ENCODE measurements at regions not wholly inside any gene's neighbourhood (a gene's known extent, or its start where the extent isn't known, plus 50 kb on each side); places are given as distances from the start of the nearest gene placed in this dataset.

- intact Hi-C loops (cut with micrococcal nuclease) (no loop called here), dilution Hi-C loops (cut with HindIII; ENCODE audit: low sequenced_read_pairs, unreplicated experiment) (no loop called here)
Observed at GRCh38 chr20:16145919-16146318, 427.3 kb downstream of the KIF16B start.

More at GRCh38 chr20:16145919-16146318, 427.3 kb downstream of the KIF16B start:
- H2AFZ ChIP-seq (replicated peaks; ENCODE audit: low read length, poor library complexity), result no peak overlapping the region
- H3K4me2 ChIP-seq (ENCODE audit: low read depth, low read length), result no peak overlapping the region
- POLR2A ChIA-PET (ENCODE audit: unreplicated experiment), result no interaction called here
- H2AK5ac ChIP-seq (ENCODE audit: low read depth, low read length), result no peak overlapping the region
- no peaks in the 10 kb centered on the region for H3K9me1 ChIP-seq (ENCODE audit: insufficient read depth, low read length)
- H2BK5ac ChIP-seq (ENCODE audit: low read depth, low read length, poor library complexity, severe bottlenecking), result no peak overlapping the region
- no TSS peak for BruUV-seq (replicated peaks)
- H2BK15ac ChIP-seq (ENCODE audit: low read depth, low read length), result no peak overlapping the region
- in situ Hi-C loops (cut with MboI; ENCODE audit: low sequenced_read_pairs), result no loop called here
- H3K14ac ChIP-seq (replicated peaks; ENCODE audit: low read depth, low read length), result no peak overlapping the region
- H3K56ac ChIP-seq (ENCODE audit: extremely low read depth, insufficient read depth, low read length), result no peak overlapping the region
- H2AK9ac ChIP-seq (replicated peaks; ENCODE audit: low read depth, low read length, poor library complexity), result no peak overlapping the region
- H4K91ac ChIP-seq (ENCODE audit: insufficient read depth, low read depth, low read length), result no peak overlapping the region
- no peaks in the 10 kb centered on the region for H3K4me1 ChIP-seq (ENCODE audit: control insufficient read depth, insufficient read depth, low read length)
- no CpG with 5 or more reads among the region's 1 CpG for WGBS, 2 experiments (ENCODE audit: extremely low coverage in 2 of 2, insufficient read length in 1 of 2)
- H3K9ac ChIP-seq (ENCODE audit: low read depth, low read length), result no peak overlapping the region
- no peak overlapping the region for H3K27ac ChIP-seq (ENCODE audit: insufficient read depth, low read length)
- H4K8ac ChIP-seq (ENCODE audit: low read depth in 2 of 2, low read length in 2 of 2), result no peak overlapping the region
- CTCF ChIA-PET, result no interaction called here
- no peak overlapping the region for H3K4ac ChIP-seq (ENCODE audit: low read depth, low read length)
- H3K18ac ChIP-seq (ENCODE audit: low read depth, low read length), result no peak overlapping the region
- no peak overlapping the region for H2BK20ac ChIP-seq (ENCODE audit: low read depth, low read length)
- ATAC-seq (ENCODE audit: low read depth) (no peak), DNase-seq (no peak)
- H4K20me1 ChIP-seq (ENCODE audit: insufficient read depth, low read length), result no peaks in the 10 kb centered on the region
- no peak overlapping the region for H2BK120ac ChIP-seq (ENCODE audit: low read depth, low read length)
- H3K79me1 ChIP-seq (ENCODE audit: low read depth in 1 of 2, low read length in 2 of 2), result no peaks in the 10 kb centered on the region
- no peaks in the 10 kb centered on the region for H3K36me3 ChIP-seq (ENCODE audit: control insufficient read depth, insufficient read depth, low read length)
- TF ChIP-seq MAFK (IDR thresholded peaks at IDR 0.05; ENCODE audit: low read depth, low read length), result no peak
- no peak for TF ChIP-seq MXI1 (IDR thresholded peaks at IDR 0.05; ENCODE audit: borderline replicate concordance, low read depth, low read length)
- no peak overlapping the region for H4K5ac ChIP-seq (ENCODE audit: low read depth, low read length)
- peaks cover 2% of the 10 kb centered on the region for H3K9me3 ChIP-seq (ENCODE audit: control insufficient read depth, insufficient read depth, low read length)
- no peak overlapping the region for H3K4me3 ChIP-seq (ENCODE audit: insufficient read depth, low read depth, low read length)
- no peak overlapping the region for H3K23ac ChIP-seq (ENCODE audit: low read depth, low read length)
- no peaks in the 10 kb centered on the region for H3K27me3 ChIP-seq (ENCODE audit: control insufficient read depth, insufficient read depth, low read length)
